Small intestine (tissue), 7 donors: ENCODE measurements at regions not wholly inside any gene's neighbourhood (a gene's known extent, or its start where the extent isn't known, plus 50 kb on each side); places are given as distances from the start of the nearest gene placed in this dataset.

Source experiments
- DNase-seq, 2 donors: peaks; one replicate each; pipeline versions ENCODE4 v3.0.0 to v3.0.0-alpha.2; 2013
- FAIRE-seq: peaks from 2 replicates; lab custom pipeline; 2012; peaks lifted over from hg19 to GRCh38; lab: Jason Lieb, UNC
- H3K27ac ChIP-seq, 3 donors: one replicate each; pipeline ENCODE4 v1.5.1; 2013; ENCODE audit warnings: low read length in 2 of 3, mild to moderate bottlenecking in 2 of 3, control low read depth in 1 of 3, inconsistent platforms in 1 of 3, low read depth in 1 of 3, moderate library complexity in 1 of 3
- H3K27me3 ChIP-seq, 3 donors: one replicate each; pipeline ENCODE4 v1.6.1; 2013; ENCODE audit warnings: low read length in 3 of 3, inconsistent platforms in 1 of 3; ENCODE audit not compliant: control insufficient read depth in 3 of 3, insufficient read depth in 3 of 3
- H3K36me3 ChIP-seq, 3 donors: one replicate each; pipeline ENCODE4 v1.6.1; 2013; ENCODE audit warnings: low read length in 3 of 3, inconsistent platforms in 1 of 3, low read depth in 1 of 3, mild to moderate bottlenecking in 1 of 3, moderate library complexity in 1 of 3; ENCODE audit not compliant: control insufficient read depth in 3 of 3, insufficient read depth in 2 of 3
- H3K4me1 ChIP-seq, 3 donors: one replicate each; pipeline ENCODE4 v1.6.1; 2013; ENCODE audit warnings: low read length in 2 of 3, inconsistent platforms in 1 of 3, low read depth in 1 of 3, mild to moderate bottlenecking in 1 of 3, moderate library complexity in 1 of 3; ENCODE audit not compliant: control insufficient read depth in 3 of 3, insufficient read depth in 2 of 3
- H3K4me3 ChIP-seq, 3 donors: one replicate each; pipeline ENCODE4 v1.5.1; 2013; ENCODE audit warnings: low read length in 3 of 3, control low read depth in 1 of 3, inconsistent platforms in 1 of 3, low read depth in 1 of 3, mild to moderate bottlenecking in 1 of 3, moderate library complexity in 1 of 3
- H3K9me3 ChIP-seq, 2 donors: one replicate each; pipeline ENCODE4 v1.6.1; 2013; ENCODE audit warnings: low read depth in 1 of 2, low read length in 1 of 2; ENCODE audit not compliant: control insufficient read depth in 2 of 2, insufficient read depth in 1 of 2
- WGBS, 3 donors: extraction: QIAGEN DNeasy Blood & Tissue Kit; methylation state at CpG; one replicate each; pipeline ENCODE4 v1.1.7; 2013; 5-methylcytosine and 5-hydroxymethylcytosine counted together
- donor health status: healthy with polysubstance abuse.
- donor health status: control.
- donor health status: control.
- donor health status: Bipolar disorder and iron deficiency.
- donor health status: healthy.

- WGBS, 3 donors: 51 to 73% (median 57%) methylated on average over 5 of the region's 5 CpGs
- no peak for FAIRE-seq
These were observed 1030.3 kb upstream of the LCORL start for GRCh38 chr4:19051831-19052230.

GRCh38 chr4:19047279-19047880 is 1025.8 kb upstream of the LCORL start:
- DNase-seq (no peak), FAIRE-seq (no peak)
- WGBS, 3 donors: 48 to 54% (median 49%) methylated on average over 2 of the region's 2 CpGs

More at GRCh38 chr4:19051831-19052230, 1030.3 kb upstream of the LCORL start:
- Histone ChIP-seq H3K4me3 (no peak overlapping the region), H3K27me3 (no peaks in the 10 kb centered on the region), H3K9me3 (no peaks in the 10 kb centered on the region), H3K36me3 (no peaks in the 10 kb centered on the region), H3K27ac (no peak overlapping the region), H3K4me1 (no peaks in the 10 kb centered on the region)
- DNase-seq: no peak

DNA sequence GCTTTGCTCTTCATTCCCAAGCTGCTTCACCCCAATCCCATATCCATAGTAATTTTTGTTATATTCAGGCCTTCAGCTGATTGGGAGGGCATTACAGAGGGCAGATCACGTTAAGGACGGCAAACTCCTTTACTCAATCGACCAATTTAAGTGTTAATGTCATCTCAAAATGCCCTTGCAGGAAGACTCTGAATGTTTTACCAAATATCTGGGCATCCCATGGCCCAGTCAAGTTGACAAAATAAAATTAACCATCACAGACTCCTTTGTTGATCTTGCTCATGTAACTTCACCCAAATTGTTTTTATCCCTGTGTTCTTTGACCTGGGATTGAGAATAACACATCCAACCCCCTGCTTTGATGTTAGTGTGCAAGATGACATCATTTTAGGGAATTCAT is 1018.3 kb upstream of the LCORL start:
- 68 to 82% (median 78%) methylated on average over 3 of the region's 3 CpGs for WGBS, 3 donors
- H3K4me1 ChIP-seq: no peaks in the 10 kb centered on the region
- H3K27me3 ChIP-seq: no peaks in the 10 kb centered on the region
- H3K27ac ChIP-seq: no peak overlapping the region
- FAIRE-seq (no peak), DNase-seq (no peak)
- H3K4me3 ChIP-seq: no peak overlapping the region
- no peaks in the 10 kb centered on the region for H3K9me3 ChIP-seq
- H3K36me3 ChIP-seq: no peaks in the 10 kb centered on the region

More at GRCh38 chr4:19047279-19047880, 1025.8 kb upstream of the LCORL start:
- no peaks in the 10 kb centered on the region for H3K9me3 ChIP-seq
- H3K36me3 ChIP-seq: no peaks in the 10 kb centered on the region
- H3K4me1 ChIP-seq: no peaks in the 10 kb centered on the region
- no peaks in the 10 kb centered on the region for H3K27me3 ChIP-seq
- H3K27ac ChIP-seq: no peak overlapping the region
- H3K4me3 ChIP-seq: no peak overlapping the region

- FAIRE-seq (no peak), DNase-seq (no peak)
- H3K27me3 ChIP-seq: no peaks in the 10 kb centered on the region
- H3K9me3 ChIP-seq: no peaks in the 10 kb centered on the region
- H3K4me1 ChIP-seq: no peaks in the 10 kb centered on the region
- H3K27ac ChIP-seq: no peak overlapping the region
- no peak overlapping the region for H3K4me3 ChIP-seq
- H3K36me3 ChIP-seq: no peaks in the 10 kb centered on the region
These were observed 1016.7 kb upstream of the LCORL start for GRCh38 chr4:19038231-19038630.

DNA sequence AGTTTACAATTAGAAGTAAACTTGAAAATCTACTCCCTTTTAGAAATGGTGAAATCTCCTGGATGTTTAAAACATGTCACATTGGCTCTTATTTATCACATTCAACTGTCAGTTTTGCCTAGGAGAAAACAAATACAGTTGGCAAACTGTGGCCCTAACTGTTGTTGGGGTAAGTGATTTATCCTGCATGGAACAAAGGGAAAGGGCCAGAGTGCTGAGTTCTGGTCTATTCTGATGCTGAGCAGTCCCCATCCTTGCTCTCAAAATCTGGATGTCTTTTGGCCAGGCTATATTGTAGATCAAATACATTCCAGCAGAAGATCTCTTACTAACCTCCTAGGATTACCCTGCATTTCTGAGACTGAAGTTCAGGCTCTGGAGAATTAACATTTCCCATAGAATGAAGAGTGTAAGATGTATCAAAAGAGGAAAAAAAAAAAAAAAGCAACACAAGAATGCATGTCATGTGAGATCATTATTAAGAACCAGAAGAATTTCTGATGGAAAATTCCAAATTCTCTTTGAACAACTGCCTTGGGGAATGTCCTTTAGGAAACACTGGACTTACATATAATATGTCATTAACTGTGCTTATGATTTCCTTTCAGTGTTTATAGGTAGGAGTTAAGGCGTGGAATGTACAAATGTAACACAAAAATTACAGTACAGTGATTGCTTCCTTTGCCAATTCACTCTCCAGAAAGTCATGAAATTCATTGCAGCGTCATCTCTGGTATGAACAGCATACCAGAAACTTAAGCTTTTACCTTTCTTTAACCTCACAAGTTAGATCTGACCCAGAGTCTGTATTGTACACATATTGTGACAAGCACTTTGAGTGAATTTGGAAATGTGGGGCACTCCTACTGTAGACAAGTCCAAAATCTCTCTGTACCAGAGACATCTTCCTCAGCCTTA is 1012.5 kb upstream of the LCORL start:
- Histone ChIP-seq H3K27me3 (no peaks in the 10 kb centered on the region), H3K4me1 (no peaks in the 10 kb centered on the region), H3K4me3 (no peak overlapping the region), H3K9me3 (no peaks in the 10 kb centered on the region), H3K36me3 (no peaks in the 10 kb centered on the region), H3K27ac (no peak overlapping the region)
- FAIRE-seq (no peak), DNase-seq (no peak)
- WGBS, 3 donors: 61 to 79% (median 65%) methylated on average over 2 of the region's 2 CpGs

- no peak overlapping the region for H3K27ac ChIP-seq
- H3K4me3 ChIP-seq: no peak overlapping the region
- no peaks in the 10 kb centered on the region for H3K9me3 ChIP-seq
- no peaks in the 10 kb centered on the region for H3K36me3 ChIP-seq
- H3K27me3 ChIP-seq: no peaks in the 10 kb centered on the region
- DNase-seq (no peak), FAIRE-seq (no peak)
- no peaks in the 10 kb centered on the region for H3K4me1 ChIP-seq
These were observed 1009.0 kb upstream of the LCORL start for GRCh38 chr4:19030536-19030935.

DNA sequence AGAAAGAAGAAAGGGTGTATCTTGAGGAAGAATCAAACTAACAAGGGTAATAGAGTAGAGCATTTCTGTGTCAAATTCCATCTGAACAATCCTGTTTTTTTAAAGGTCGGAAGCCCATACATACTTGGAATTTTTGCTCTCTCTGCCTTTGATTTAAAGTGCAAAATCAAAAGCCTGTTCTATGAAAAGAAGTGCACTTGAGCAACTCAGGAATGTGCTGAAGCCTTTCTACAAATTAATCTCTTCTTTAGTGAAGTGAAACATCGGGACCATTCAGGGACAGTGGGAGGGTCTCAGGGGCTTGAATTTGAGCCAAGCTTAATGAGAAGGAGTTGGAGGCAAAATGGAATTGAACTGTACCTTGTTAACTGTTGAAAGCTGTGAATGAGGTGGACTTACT is 1008.5 kb upstream of the LCORL start:
- WGBS, 3 donors: 37 to 50% (median 47%) methylated on average over 2 of the region's 2 CpGs
- Histone ChIP-seq H3K4me1 (no peaks in the 10 kb centered on the region), H3K36me3 (no peaks in the 10 kb centered on the region), H3K9me3 (no peaks in the 10 kb centered on the region), H3K27me3 (no peaks in the 10 kb centered on the region), H3K4me3 (no peak overlapping the region), H3K27ac (no peak overlapping the region)
- DNase-seq: no peak
- no peak for FAIRE-seq

GRCh38 chr4:19026281-19026680 is 1004.7 kb upstream of the LCORL start:
- H3K36me3 ChIP-seq: no peaks in the 10 kb centered on the region
- H3K4me3 ChIP-seq: no peak overlapping the region
- DNase-seq (no peak), FAIRE-seq (no peak)
- 57 to 82% (median 67%) methylated on average over 1 of the region's 1 CpG for WGBS, 3 donors
- H3K27ac ChIP-seq: no peak overlapping the region
- H3K4me1 ChIP-seq: no peaks in the 10 kb centered on the region
- no peaks in the 10 kb centered on the region for H3K27me3 ChIP-seq
- H3K9me3 ChIP-seq: no peaks in the 10 kb centered on the region
